ENCODE measurements at regions not wholly inside any gene's neighbourhood (a gene's known extent, or its start where the extent isn't known, plus 50 kb on each side); places are given as distances from the start of the nearest gene placed in this dataset.

GRCh38 chr22:48794906-48795305, 1032.8 kb downstream of the BRD1 start:
- Histone ChIP-seq H3K36me3 (replicated peaks in 1 of 2) (no peaks in the 10 kb centered on the region), H3K9me3 (replicated peaks in 1 of 3) (no peaks in the 10 kb centered on the region), H3K4me1 (replicated peaks in 1 of 2) (no peaks in the 10 kb centered on the region), H3K27ac (no peak overlapping the region), H3K4me3 (no peak overlapping the region), H3K27me3 (no peaks in the 10 kb centered on the region)
- 73 to 86% (median 82%) methylated on average over 7 of the region's 7 CpGs for WGBS, 4 donors
- intact Hi-C loops (cut with DNase I), result no loop called here
- TF ChIP-seq POLR2A (IDR thresholded peaks at IDR 0.05) (no peak), CTCF (IDR thresholded peaks at IDR 0.05) (no peak)
- DNase-seq, result no peak

DNA sequence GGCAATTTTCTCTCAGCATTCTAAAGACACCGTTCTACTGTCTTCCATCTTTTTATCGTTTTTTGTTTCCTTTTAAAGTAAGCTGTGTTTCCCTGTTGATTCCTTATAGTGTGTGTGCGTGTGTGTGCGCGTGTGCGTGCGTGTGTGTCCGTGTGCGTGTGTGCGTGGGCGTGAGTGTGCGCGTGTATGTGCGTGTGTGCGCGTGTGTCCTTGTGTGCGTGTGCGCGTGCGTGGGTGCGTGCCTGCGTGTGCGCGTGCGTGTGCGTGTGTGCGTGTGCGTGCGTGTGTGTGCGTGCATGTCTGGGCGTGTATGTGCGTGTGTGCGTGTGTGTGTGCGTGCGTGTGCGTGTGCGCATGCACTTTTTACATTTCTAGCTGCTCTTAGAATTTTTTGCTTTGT, 1033.7 kb downstream of the BRD1 start:
- Histone ChIP-seq H3K9me3 (replicated peaks in 1 of 3) (no peaks in the 10 kb centered on the region), H3K4me3 (no peak overlapping the region), H3K27me3 (no peaks in the 10 kb centered on the region), H3K36me3 (replicated peaks in 1 of 2) (no peaks in the 10 kb centered on the region), H3K27ac (no peak overlapping the region), H3K4me1 (replicated peaks in 1 of 2) (no peaks in the 10 kb centered on the region)
- intact Hi-C loops (cut with DNase I), result no loop called here
- DNase-seq, result no peak
- no peak for TF ChIP-seq CTCF (IDR thresholded peaks at IDR 0.05)
- TF ChIP-seq POLR2A (IDR thresholded peaks at IDR 0.05), result no peak
- 70 to 91% (median 78%) methylated on average over 22 to 37 of the region's 37 CpGs for WGBS, 4 donors

DNA sequence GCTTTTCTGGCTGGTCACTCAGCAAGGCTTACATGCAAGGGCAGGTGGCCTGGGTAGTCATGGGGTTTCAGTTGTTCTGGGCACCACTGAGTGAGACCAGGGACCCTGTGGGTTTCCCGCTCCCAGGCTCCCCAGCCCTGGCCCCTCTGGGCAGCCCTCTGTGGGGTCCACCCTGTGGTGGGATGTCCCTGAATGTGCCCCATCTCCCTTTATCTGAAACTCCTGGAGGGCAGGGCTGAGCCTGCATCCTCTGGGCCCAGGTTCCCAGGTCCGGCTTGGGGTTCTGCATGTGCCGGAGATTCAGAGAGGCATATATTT, 1041.0 kb downstream of the BRD1 start:
- Histone ChIP-seq H3K36me3 (replicated peaks in 1 of 2) (no peaks in the 10 kb centered on the region), H3K4me1 (replicated peaks in 1 of 2) (no peaks in the 10 kb centered on the region), H3K27me3 (no peaks in the 10 kb centered on the region), H3K9me3 (replicated peaks in 1 of 3) (no peaks in the 10 kb centered on the region), H3K27ac (no peak overlapping the region), H3K4me3 (no peak overlapping the region)
- WGBS, 4 donors, result 84 to 98% (median 92%) methylated on average over 2 to 3 of the region's 3 CpGs
- intact Hi-C loops (cut with DNase I), result no loop called here
- no peak for DNase-seq
- TF ChIP-seq POLR2A (IDR thresholded peaks at IDR 0.05), result no peak

DNA sequence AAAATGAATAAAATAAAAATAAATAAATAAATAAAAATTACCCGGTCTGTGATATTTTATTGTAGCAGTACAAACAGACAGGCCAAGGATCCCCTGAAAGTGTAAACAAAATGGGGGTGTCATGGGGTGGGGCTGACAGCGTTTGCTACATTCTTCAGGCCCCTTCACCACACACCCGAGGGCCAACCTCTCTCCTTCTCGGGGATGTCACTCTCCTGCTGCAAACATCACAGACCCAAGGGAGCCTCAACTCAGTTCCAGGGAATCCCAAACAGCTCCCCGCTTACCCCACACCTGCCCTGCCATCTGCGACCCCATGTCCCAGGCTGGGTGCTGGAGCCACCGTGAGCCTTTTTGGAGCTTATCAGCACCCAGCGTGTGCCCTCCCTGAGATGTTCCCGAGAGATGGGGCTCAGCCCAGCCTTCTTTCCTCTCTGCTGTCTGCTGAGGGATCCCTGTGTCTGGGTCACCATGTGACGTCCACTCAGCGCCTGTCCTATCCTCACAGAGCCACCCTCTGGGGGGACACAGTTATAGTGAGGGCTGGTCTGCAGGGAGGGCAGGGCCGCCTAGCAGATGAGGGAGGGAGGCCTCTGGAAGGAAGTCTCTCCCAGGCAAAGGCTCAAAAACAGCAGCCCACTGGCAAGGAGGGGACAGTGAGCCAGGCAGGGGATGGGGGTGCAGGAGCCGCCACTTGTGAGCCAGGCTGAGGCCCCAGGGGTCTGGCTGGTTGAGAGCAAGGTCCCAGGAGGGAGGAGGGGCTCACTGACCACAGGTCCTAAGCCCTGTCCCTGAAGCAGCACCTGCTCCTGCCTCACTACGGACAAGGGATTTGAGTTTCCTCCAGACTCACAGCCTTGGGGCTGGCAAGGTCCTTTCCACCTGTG, 1041.6 kb downstream of the BRD1 start:
- DNase-seq, result peak in 2 of 7 donors; percentile 5 to 29
- no peak overlapping the region for H3K27ac ChIP-seq
- H3K4me3 ChIP-seq, result no peak overlapping the region
- TF ChIP-seq CTCF (IDR thresholded peaks at IDR 0.05), result no peak
- TF ChIP-seq POLR2A (IDR thresholded peaks at IDR 0.05), result no peak
- no peaks in the 10 kb centered on the region for H3K9me3 ChIP-seq (replicated peaks in 1 of 3)
- H3K36me3 ChIP-seq (replicated peaks in 1 of 2), result no peaks in the 10 kb centered on the region
- intact Hi-C loops (cut with DNase I), result no loop called here
- H3K4me1 ChIP-seq (replicated peaks in 1 of 2), result no peaks in the 10 kb centered on the region
- WGBS, 4 donors, result 67 to 81% (median 77%) methylated on average over 11 to 14 of the region's 14 CpGs
- no peaks in the 10 kb centered on the region for H3K27me3 ChIP-seq

Data from adrenal gland (tissue), 9 donors.